PC-3 (cell line): ENCODE measurements at regions not wholly inside any gene's neighbourhood (a gene's known extent, or its start where the extent isn't known, plus 50 kb on each side); places are given as distances from the start of the nearest gene placed in this dataset.

Experiments
- ATAC-seq: fragments of 200-7000 bp; cut with Tn5 transposase; 2 replicates; pipeline ENCODE4 v1.9.1; 2020; ENCODE audit warnings: mild to moderate bottlenecking, moderate library complexity
- BruUV-seq: library from RNA; stranded (reverse); fragments of 400-500 nt; replicated peaks from 2 replicates; lab custom pipeline; 2021; lab: Mats Ljungman, UMichigan
- CTCF ChIA-PET: fragments of 300-600 bp; sonication (Branson Sonifier 250); formaldehyde crosslinking; loops from one replicate; lab custom pipeline; 2022; ENCODE audit warnings: antibody characterized with exemption; lab: Charles Lee
- POLR2A ChIA-PET: fragments of 300-600 bp; sonication (Branson Sonifier 250); formaldehyde crosslinking; loops from one replicate; lab custom pipeline; 2022; ENCODE audit warnings: antibody characterized with exemption; ENCODE audit not compliant: unreplicated experiment; lab: Charles Lee
- DNase-seq: peaks from one replicate; pipeline ENCODE4 v3.0.0-alpha.2; 2015
- H2AFZ ChIP-seq: fragments of 300-600 bp; sonication (generic); 2 replicates; pipeline ENCODE4 v1.6.0; 2016; ENCODE audit warnings: antibody characterized with exemption, low read length
- H3F3A ChIP-seq: fragments of 300-600 bp; sonication (generic); one replicate; pipeline ENCODE4 v1.6.0; 2017; ENCODE audit warnings: antibody characterized with exemption, low read length, control low read depth, mild to moderate bottlenecking; ENCODE audit not compliant: unreplicated experiment
- H3K27ac ChIP-seq: fragments of 300-600 bp; sonication (generic); 2 replicates; pipeline ENCODE4 v1.5.1; 2016; ENCODE audit warnings: mild to moderate bottlenecking, low read length
- H3K27me3 ChIP-seq: fragments of 300-600 bp; sonication (generic); 2 replicates; pipeline ENCODE4 v1.6.1; 2016; ENCODE audit warnings: low read length, mixed read lengths
- H3K36me3 ChIP-seq: fragments of 300-600 bp; sonication (generic); 2 replicates; pipeline ENCODE4 v1.6.1; 2016; ENCODE audit warnings: low read depth, mixed run types, low read length, mixed read lengths
- H3K4me1 ChIP-seq: fragments of 300-600 bp; sonication (generic); 2 replicates; pipeline ENCODE4 v1.5.1; 2016; ENCODE audit warnings: low read length; ENCODE audit not compliant: insufficient read depth
- H3K4me2 ChIP-seq: fragments of 300-600 bp; sonication (generic); 2 replicates; pipeline ENCODE4 v1.6.0; 2016; ENCODE audit warnings: low read length
- H3K4me3 ChIP-seq: fragments of 300-600 bp; sonication (generic); 2 replicates; pipeline ENCODE4 v1.5.1; 2016; ENCODE audit warnings: mild to moderate bottlenecking, low read length, mixed read lengths
- H3K79me2 ChIP-seq: fragments of 300-600 bp; sonication (generic); 2 replicates; pipeline ENCODE4 v1.6.1; 2017; ENCODE audit warnings: low read length, mixed read lengths
- H3K9ac ChIP-seq: fragments of 300-600 bp; sonication (generic); 2 replicates; pipeline ENCODE4 v1.6.0; 2016; ENCODE audit warnings: mild to moderate bottlenecking, low read length
- H3K9me2 ChIP-seq: fragments of 300-600 bp; sonication (generic); replicated peaks from 2 replicates; pipeline ENCODE4 v1.6.1; 2016; ENCODE audit warnings: mixed run types, low read length, mixed read lengths
- H3K9me3 ChIP-seq: fragments of 300-600 bp; sonication (generic); 2 replicates; pipeline ENCODE4 v1.6.1; 2016; ENCODE audit warnings: low read length, mixed read lengths
- H4K20me1 ChIP-seq: fragments of 300-600 bp; sonication (generic); 2 replicates; pipeline ENCODE4 v1.6.1; 2016; ENCODE audit warnings: low read length, mixed read lengths
- CTCF ChIP-seq: fragments of 300-600 bp; sonication (generic); conservative IDR thresholded peaks from 2 replicates; pipeline ENCODE4 v1.5.1; 2017; ENCODE audit warnings: antibody characterized with exemption, low read depth, mild to moderate bottlenecking, low read length
- EZH2 ChIP-seq: fragments of 300-600 bp; sonication (generic); IDR thresholded peaks from one replicate; pipeline ENCODE4 v1.6.1; 2017; ENCODE audit warnings: antibody characterized with exemption, mild to moderate bottlenecking, low read length; ENCODE audit not compliant: unreplicated experiment
- EZH2phosphoT487 ChIP-seq: fragments of 300-600 bp; sonication (generic); IDR thresholded peaks from 2 replicates; pipeline ENCODE4 v1.6.1; 2018; ENCODE audit warnings: mild to moderate bottlenecking, antibody characterized with exemption, low read length, borderline replicate concordance
- intact Hi-C: fragments of 100-400 bp; cut with micrococcal nuclease; formaldehyde crosslinking; loops from 2 replicates; pipeline ENCODE4 v1.9.0; 2023

GRCh38 chr18:34598120-34598635 lies 111.9 kb upstream of the DTNA start:
- no peaks in the 10 kb centered on the region for H3K36me3 ChIP-seq
- no peak overlapping the region for H3K4me3 ChIP-seq
- intact Hi-C loops, result loop anchor here (5.0 kb wide), 1 partner anchor 246 kb away; no protein-coding TSS in a partner anchor
- H3K4me2 ChIP-seq, result no peak overlapping the region
- DNase-seq (peak; percentile 19), ATAC-seq (no peak)
- no peaks in the 10 kb centered on the region for H3K79me2 ChIP-seq
- H3K4me1 ChIP-seq, result peaks cover 8% of the 10 kb centered on the region
- no peak for TF ChIP-seq EZH2
- TF ChIP-seq CTCF, result no peak
- TF ChIP-seq EZH2phosphoT487, result no peak
- no peak overlapping the region for H3K9ac ChIP-seq
- ChIA-PET POLR2A (no interaction called here), CTCF (no interaction called here)
- H3K9me2 ChIP-seq, result no peaks in the 10 kb centered on the region
- no peak overlapping the region for H2AFZ ChIP-seq
- H3F3A ChIP-seq, result no peaks in the 10 kb centered on the region
- H3K9me3 ChIP-seq, result no peaks in the 10 kb centered on the region
- BruUV-seq, result no TSS peak
- H4K20me1 ChIP-seq, result no peaks in the 10 kb centered on the region
- no peaks in the 10 kb centered on the region for H3K27me3 ChIP-seq
- no peak overlapping the region for H3K27ac ChIP-seq

- Histone ChIP-seq H3K9me2 (no peaks in the 10 kb centered on the region), H3K79me2 (no peaks in the 10 kb centered on the region), H3K9me3 (no peaks in the 10 kb centered on the region), H3F3A (no peaks in the 10 kb centered on the region), H3K36me3 (no peaks in the 10 kb centered on the region), H3K4me2 (peak overlapping the region; percentile 39; the same call in 1 of the 2 replicates), H4K20me1 (no peaks in the 10 kb centered on the region), H3K9ac (no peak overlapping the region), H3K4me3 (no peak overlapping the region), H3K27ac (no peak overlapping the region), H2AFZ (no peak overlapping the region), H3K4me1 (peaks cover 8% of the 10 kb centered on the region), H3K27me3 (no peaks in the 10 kb centered on the region)
- intact Hi-C loops, result no loop called here
- DNase-seq (peak; percentile 47), ATAC-seq (no peak)
- TF ChIP-seq EZH2 (no peak), CTCF (no peak), EZH2phosphoT487 (no peak)
- POLR2A ChIA-PET, result no interaction called here
- no TSS peak for BruUV-seq
- CTCF ChIA-PET, result no interaction called here
Measured at GRCh38 chr18:34600158-34600557, 109.9 kb upstream of the DTNA start.

GRCh38 chr18:34600874-34601656 lies 109.0 kb upstream of the DTNA start:
- POLR2A ChIA-PET, result no interaction called here

More at GRCh38 chr18:34600874-34601656, 109.0 kb upstream of the DTNA start:
- H4K20me1 ChIP-seq, result no peaks in the 10 kb centered on the region
- TF ChIP-seq EZH2 (no peak), CTCF (no peak), EZH2phosphoT487 (no peak)
- H3K9me2 ChIP-seq, result no peaks in the 10 kb centered on the region
- no TSS peak for BruUV-seq
- H3K4me2 ChIP-seq, result no peak overlapping the region
- no peak overlapping the region for H3K9ac ChIP-seq
- no peak overlapping the region for H2AFZ ChIP-seq
- H3K9me3 ChIP-seq, result no peaks in the 10 kb centered on the region
- ATAC-seq (0 out of 2 replicates have a peak, but pooled peaks have one; percentile 18), DNase-seq (no peak)
- H3K27me3 ChIP-seq, result no peaks in the 10 kb centered on the region
- H3K36me3 ChIP-seq, result no peaks in the 10 kb centered on the region
- no peaks in the 10 kb centered on the region for H3F3A ChIP-seq
- intact Hi-C loops, result no loop called here
- H3K27ac ChIP-seq, result no peak overlapping the region
- peaks cover 8% of the 10 kb centered on the region for H3K4me1 ChIP-seq
- H3K4me3 ChIP-seq, result no peak overlapping the region
- H3K79me2 ChIP-seq, result no peaks in the 10 kb centered on the region
- CTCF ChIA-PET, result no interaction called here
